Natural killer cell treated with Interleukin-12 subunit alpha and Interleukin-12 subunit beta and Interleukin-15 and Interleukin-18, amount 100 ng/mL, for 72 hours (primary cell): ENCODE measurements at regions not wholly inside any gene's neighbourhood (a gene's known extent, or its start where the extent isn't known, plus 50 kb on each side); places are given as distances from the start of the nearest gene placed in this dataset.

ENCODE experiments used
- ATAC-seq, 2 donors: fragments of 150-1000 bp; cut with Tn5 transposase in 1 of 2; sonication (Bioruptor Pico), chemical (Tn5 transposase) in 1 of 2; 2 replicates each; pipeline ENCODE4 v1.10.0; 2021
- DNase-seq: peaks from one replicate; pipeline ENCODE4 v3.0.0; 2022; ENCODE audit warnings: low spot score
- H3K27ac Mint-ChIP-seq, 2 donors: 1 replicate in 1 of 2; 2 replicates in 1 of 2; pipeline ENCODE4 v1.8.0; 2022; ENCODE audit warnings: mixed read lengths in 2 of 2, mild to moderate bottlenecking in 1 of 2, moderate library complexity in 1 of 2
- H3K27me3 Mint-ChIP-seq, 2 donors: 1 replicate in 1 of 2; 2 replicates in 1 of 2; pipeline ENCODE4 v1.8.0; 2022; ENCODE audit warnings: mixed read lengths in 2 of 2
- H3K36me3 Mint-ChIP-seq: one replicate; pipeline ENCODE4 v1.8.0; 2022; ENCODE audit warnings: mixed read lengths
- H3K4me1 Mint-ChIP-seq, 2 donors: 1 replicate in 1 of 2; 2 replicates in 1 of 2; pipeline ENCODE4 v1.8.0; 2022; ENCODE audit warnings: low read depth in 2 of 2, mixed read lengths in 2 of 2, mild to moderate bottlenecking in 1 of 2
- H3K4me3 Mint-ChIP-seq: one replicate; pipeline ENCODE4 v1.8.0; 2022; ENCODE audit warnings: mixed read lengths
- H3K9me3 Mint-ChIP-seq: 2 replicates; pipeline ENCODE4 v1.8.0; 2022; ENCODE audit warnings: mixed read lengths

DNA sequence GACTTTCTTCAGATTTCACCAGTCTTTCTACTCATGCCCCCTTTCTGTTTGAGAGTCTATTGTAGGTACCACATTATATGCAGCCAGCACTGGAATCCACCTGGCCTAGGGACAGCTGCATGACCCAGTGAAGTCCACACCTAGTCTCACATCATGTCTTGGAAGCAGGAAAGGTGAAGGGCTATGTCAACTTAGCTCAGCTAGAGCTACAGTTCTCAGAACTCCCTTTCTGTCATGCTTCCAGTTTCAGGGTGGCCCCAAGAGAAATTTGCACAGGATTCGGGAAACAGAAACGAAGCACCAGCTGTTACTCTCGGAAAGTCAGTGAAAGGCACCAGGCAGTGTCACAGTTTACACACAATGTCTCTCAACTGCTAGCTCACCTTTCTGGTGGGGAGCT is 51.6 kb upstream of the NLRP1 start:
- Mint-ChIP-seq H3K4me3 (no peak overlapping the region), H3K27me3 (peaks cover 13 to 31% of the 10 kb centered on the region in 2 donors), H3K27ac (no peak overlapping the region), H3K9me3 (no peaks in the 10 kb centered on the region), H3K36me3 (no peaks in the 10 kb centered on the region), H3K4me1 (no peaks in the 10 kb centered on the region)
- ATAC-seq (no peak), DNase-seq (no peak)

- DNase-seq, result no peak
- H3K4me3 Mint-ChIP-seq, result no peak overlapping the region
- peak in 1 of 2 donors; percentile 28 for ATAC-seq
- no peaks in the 10 kb centered on the region for H3K9me3 Mint-ChIP-seq
- no peaks in the 10 kb centered on the region for H3K36me3 Mint-ChIP-seq
- H3K27ac Mint-ChIP-seq, result no peak overlapping the region
- peaks cover 10 to 18% of the 10 kb centered on the region in 2 donors for H3K27me3 Mint-ChIP-seq
- H3K4me1 Mint-ChIP-seq, result no peaks in the 10 kb centered on the region
Observed at GRCh38 chr17:5638596-5638995, 54.3 kb upstream of the NLRP1 start.

DNA sequence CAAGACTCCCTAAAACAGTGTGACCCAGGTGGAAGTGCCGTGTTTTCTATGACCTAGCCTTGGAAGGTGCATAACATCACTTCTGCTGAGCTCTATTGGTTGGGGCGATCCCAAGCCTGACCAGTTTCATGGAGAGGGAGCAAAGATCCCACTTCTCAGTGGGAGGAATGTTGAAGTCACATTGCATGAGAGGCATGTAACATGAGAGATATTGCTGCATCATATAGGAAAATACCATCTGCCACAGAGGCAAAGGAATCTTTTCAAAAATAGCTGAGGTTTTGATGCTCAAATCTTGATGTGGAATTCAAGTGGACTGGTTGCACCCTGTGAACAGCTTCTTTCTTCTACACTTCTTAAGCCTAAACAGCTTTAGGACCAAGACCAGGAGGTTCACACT is 56.4 kb upstream of the NLRP1 start:
- peaks cover 13 to 18% of the 10 kb centered on the region in 2 donors for H3K27me3 Mint-ChIP-seq
- ATAC-seq, result no peak
- DNase-seq, result no peak
- H3K4me3 Mint-ChIP-seq, result no peak overlapping the region
- no peaks in the 10 kb centered on the region for H3K9me3 Mint-ChIP-seq
- no peaks in the 10 kb centered on the region for H3K36me3 Mint-ChIP-seq
- H3K4me1 Mint-ChIP-seq, result no peaks in the 10 kb centered on the region
- H3K27ac Mint-ChIP-seq, result no peak overlapping the region

- Mint-ChIP-seq H3K27me3 (peaks cover 14 to 28% of the 10 kb centered on the region in 2 donors), H3K9me3 (no peaks in the 10 kb centered on the region), H3K4me1 (no peaks in the 10 kb centered on the region), H3K27ac (no peak overlapping the region), H3K36me3 (no peaks in the 10 kb centered on the region), H3K4me3 (no peak overlapping the region)
- DNase-seq (no peak), ATAC-seq (peak in 1 of 2 donors; percentile 26)
Observed at GRCh38 chr17:5642752-5643151, 58.4 kb upstream of the NLRP1 start.

DNA sequence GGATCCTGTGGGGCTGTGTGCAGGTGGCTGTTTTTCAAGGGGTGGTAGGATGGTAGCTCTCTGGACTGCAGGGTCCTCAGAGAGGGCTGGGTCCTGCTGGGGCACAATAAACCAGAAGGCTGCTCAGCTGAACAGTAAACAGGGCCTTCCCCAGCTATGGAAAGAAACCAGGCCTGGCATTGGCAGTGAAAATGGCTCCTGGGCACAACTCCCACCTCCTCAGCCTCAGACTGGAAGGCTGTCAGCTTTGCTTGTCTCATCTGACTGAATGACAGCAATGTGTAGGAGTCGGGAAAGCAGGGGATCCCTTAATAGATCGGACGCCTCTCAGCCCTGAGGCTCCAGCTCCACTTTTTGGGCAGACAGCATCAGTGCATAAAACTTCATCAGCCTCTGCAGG is 59.8 kb upstream of the NLRP1 start:
- Mint-ChIP-seq H3K27me3 (peaks cover 11 to 25% of the 10 kb centered on the region in 2 donors), H3K4me1 (no peaks in the 10 kb centered on the region), H3K27ac (no peak overlapping the region), H3K9me3 (no peaks in the 10 kb centered on the region), H3K36me3 (no peaks in the 10 kb centered on the region), H3K4me3 (no peak overlapping the region)
- no peak for ATAC-seq
- no peak for DNase-seq

DNA sequence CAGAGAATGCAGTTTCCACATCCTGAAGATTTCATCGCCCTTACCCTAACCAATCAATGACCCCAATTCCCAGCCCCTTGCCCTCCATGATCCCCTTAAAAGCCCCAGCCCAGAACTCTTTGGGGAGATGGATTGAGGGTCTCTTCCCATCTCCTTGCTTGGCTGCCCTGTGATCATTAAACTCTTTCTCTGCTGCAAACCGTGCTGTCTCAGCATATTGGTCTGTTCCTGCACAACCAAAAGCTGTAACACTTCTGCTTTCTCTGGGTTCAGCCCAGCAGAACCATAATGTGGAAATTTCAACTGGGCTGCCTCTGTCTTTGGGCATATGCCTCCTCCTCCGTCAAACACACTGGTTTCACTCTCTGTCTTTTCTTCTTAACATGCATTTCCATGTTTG is 67.0 kb upstream of the NLRP1 start:
- H3K9me3 Mint-ChIP-seq, result peaks cover 12% of the 10 kb centered on the region
- H3K27me3 Mint-ChIP-seq, result peaks cover 29 to 45% of the 10 kb centered on the region in 2 donors
- ATAC-seq (no peak), DNase-seq (no peak)
- peaks cover 6% of the 10 kb centered on the region for H3K36me3 Mint-ChIP-seq
- no peak overlapping the region for H3K4me3 Mint-ChIP-seq
- H3K4me1 Mint-ChIP-seq, result no peaks in the 10 kb centered on the region
- H3K27ac Mint-ChIP-seq, result no peak overlapping the region

- peaks cover 8 to 10% of the 10 kb centered on the region in 2 donors for H3K27me3 Mint-ChIP-seq
- ATAC-seq (no peak), DNase-seq (no peak)
- no peaks in the 10 kb centered on the region for H3K9me3 Mint-ChIP-seq
- H3K4me3 Mint-ChIP-seq, result no peak overlapping the region
- no peaks in the 10 kb centered on the region for H3K4me1 Mint-ChIP-seq
- H3K27ac Mint-ChIP-seq, result no peak overlapping the region
- H3K36me3 Mint-ChIP-seq, result no peaks in the 10 kb centered on the region
Observed at GRCh38 chr17:5661491-5662125, 77.3 kb upstream of the NLRP1 start.

- no peak for ATAC-seq
- H3K4me1 Mint-ChIP-seq, result no peaks in the 10 kb centered on the region
- no peak for DNase-seq
- H3K27ac Mint-ChIP-seq, result no peak overlapping the region
- no peak overlapping the region for H3K4me3 Mint-ChIP-seq
- peaks cover 8 to 10% of the 10 kb centered on the region in 2 donors for H3K27me3 Mint-ChIP-seq
- H3K9me3 Mint-ChIP-seq, result no peaks in the 10 kb centered on the region
- no peaks in the 10 kb centered on the region for H3K36me3 Mint-ChIP-seq
Observed at GRCh38 chr17:5662409-5663085, 78.2 kb upstream of the NLRP1 start.

DNA sequence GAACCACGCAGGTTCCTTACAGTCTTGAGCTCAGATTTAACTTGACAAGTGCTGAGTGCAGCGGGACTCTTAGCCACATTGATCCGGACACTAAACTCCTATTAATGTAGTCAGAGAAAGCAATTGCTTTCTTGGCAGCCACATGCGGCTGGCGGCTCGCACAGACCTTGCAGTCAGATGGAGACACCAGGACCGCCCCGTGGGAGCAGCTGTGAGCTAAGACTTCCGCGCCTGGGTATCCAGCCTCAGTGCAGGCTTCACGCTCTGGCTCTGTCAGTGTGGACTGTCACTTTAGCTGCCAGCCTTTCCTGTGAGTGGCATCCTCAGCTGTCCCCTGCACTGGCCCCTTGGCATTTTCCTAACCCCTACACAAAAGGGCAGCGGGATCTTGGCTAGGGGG is 80.9 kb upstream of the NLRP1 start:
- peaks cover 12 to 23% of the 10 kb centered on the region in 2 donors for H3K27me3 Mint-ChIP-seq
- DNase-seq (no peak), ATAC-seq (peak in 1 of 2 donors; percentile 23)
- H3K9me3 Mint-ChIP-seq, result no peaks in the 10 kb centered on the region
- H3K4me1 Mint-ChIP-seq, result no peaks in the 10 kb centered on the region
- H3K4me3 Mint-ChIP-seq, result no peak overlapping the region
- no peak overlapping the region for H3K27ac Mint-ChIP-seq
- H3K36me3 Mint-ChIP-seq, result no peaks in the 10 kb centered on the region

- no peaks in the 10 kb centered on the region for H3K36me3 Mint-ChIP-seq
- H3K9me3 Mint-ChIP-seq, result no peaks in the 10 kb centered on the region
- no peaks in the 10 kb centered on the region for H3K4me1 Mint-ChIP-seq
- H3K4me3 Mint-ChIP-seq, result no peak overlapping the region
- H3K27ac Mint-ChIP-seq, result no peak overlapping the region
- no peak for ATAC-seq
- no peak for DNase-seq
- peaks cover 12 to 23% of the 10 kb centered on the region in 2 donors for H3K27me3 Mint-ChIP-seq
Observed at GRCh38 chr17:5667871-5668270, 83.6 kb upstream of the NLRP1 start.

DNA sequence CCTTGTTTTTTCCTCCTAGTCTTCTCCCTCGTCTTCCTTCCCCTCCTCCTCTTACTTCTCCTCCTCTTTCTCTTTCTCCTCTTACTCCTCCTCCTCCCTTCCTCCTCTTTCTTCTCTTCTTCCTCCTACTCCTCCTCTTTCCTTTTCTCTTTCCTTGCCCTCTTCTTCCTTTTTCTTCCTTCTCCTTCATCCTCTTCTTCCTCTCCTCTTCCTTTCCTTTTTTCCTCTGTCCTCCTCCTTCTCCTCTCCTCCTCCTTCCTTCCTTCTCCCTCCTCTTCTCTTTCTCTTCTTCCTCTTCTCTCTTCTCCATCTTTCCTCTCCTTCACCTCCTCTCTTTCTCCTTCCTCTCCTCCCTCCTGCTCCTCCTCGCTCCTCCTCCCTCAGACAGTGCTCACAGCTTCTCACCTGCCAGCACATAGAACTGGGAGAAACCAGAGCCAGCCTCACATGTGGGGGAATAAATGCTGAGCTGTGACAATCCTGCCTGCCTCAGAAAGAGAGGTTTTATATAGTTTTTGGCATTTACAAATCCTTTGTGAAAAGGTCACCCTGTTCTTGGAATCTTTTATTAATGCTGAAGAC is 84.3 kb upstream of the NLRP1 start:
- Mint-ChIP-seq H3K36me3 (no peaks in the 10 kb centered on the region), H3K4me3 (no peak overlapping the region)

DNA sequence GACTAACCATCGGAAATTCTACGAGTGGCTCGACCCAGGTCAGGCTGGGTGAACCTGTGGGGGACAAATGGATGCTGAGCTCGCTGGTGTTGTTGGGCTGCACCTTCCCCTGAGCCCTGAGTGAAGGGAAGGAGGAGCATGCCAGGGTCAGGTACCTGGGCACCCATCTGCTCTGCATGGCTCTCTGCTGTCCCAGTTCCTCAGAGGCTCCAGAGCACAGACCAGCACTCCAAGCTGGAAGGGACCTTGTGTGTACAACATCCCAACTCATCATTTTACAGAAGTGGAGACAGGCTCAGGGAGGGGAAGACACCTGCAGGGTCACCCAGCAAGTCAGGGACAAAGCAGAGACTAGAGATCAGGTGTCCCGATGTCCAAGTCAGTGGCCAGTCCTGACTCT is 84.9 kb upstream of the NLRP1 start:
- Mint-ChIP-seq H3K4me3 (no peak overlapping the region), H3K36me3 (no peaks in the 10 kb centered on the region), H3K27me3 (peaks cover 23 to 30% of the 10 kb centered on the region in 2 donors), H3K27ac (no peak overlapping the region), H3K9me3 (no peaks in the 10 kb centered on the region), H3K4me1 (no peaks in the 10 kb centered on the region)
- DNase-seq (no peak), ATAC-seq (no peak)

More for the DNA sequence above, 84.3 kb upstream of the NLRP1 start:
- no peak for ATAC-seq
- H3K4me1 Mint-ChIP-seq, result no peaks in the 10 kb centered on the region
- peaks cover 17 to 24% of the 10 kb centered on the region in 2 donors for H3K27me3 Mint-ChIP-seq
- no peak for DNase-seq
- H3K27ac Mint-ChIP-seq, result no peak overlapping the region
- H3K9me3 Mint-ChIP-seq, result no peaks in the 10 kb centered on the region

DNA sequence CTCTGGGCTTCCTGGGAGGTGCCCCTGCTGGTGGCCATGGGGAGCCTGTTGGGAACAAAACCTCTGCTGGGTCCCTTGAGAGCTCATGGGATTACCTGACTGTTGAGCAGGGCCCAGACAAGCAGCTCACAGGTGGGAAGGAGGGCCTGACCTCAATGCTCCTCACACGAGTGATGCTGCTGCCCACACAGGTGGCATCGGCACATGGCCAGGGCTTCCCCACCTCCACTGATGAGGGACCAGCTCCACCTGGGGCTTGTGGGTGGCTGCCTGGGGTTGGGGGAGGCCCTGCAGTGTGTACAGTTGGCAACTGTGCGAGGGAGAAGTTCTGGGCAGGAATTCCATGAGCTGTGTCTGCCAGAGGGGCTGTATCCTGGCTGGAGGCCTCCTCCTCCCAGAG is 87.8 kb upstream of the NLRP1 start:
- DNase-seq (no peak), ATAC-seq (no peak)
- Mint-ChIP-seq H3K4me1 (no peaks in the 10 kb centered on the region), H3K4me3 (no peak overlapping the region), H3K27me3 (peaks cover 23 to 27% of the 10 kb centered on the region in 2 donors), H3K27ac (no peak overlapping the region), H3K36me3 (no peaks in the 10 kb centered on the region), H3K9me3 (no peaks in the 10 kb centered on the region)

GRCh38 chr17:5672815-5673430 is 88.6 kb upstream of the NLRP1 start:
- Mint-ChIP-seq H3K9me3 (no peaks in the 10 kb centered on the region), H3K27ac (no peak overlapping the region), H3K4me3 (no peak overlapping the region), H3K27me3 (peaks cover 25 to 35% of the 10 kb centered on the region in 2 donors), H3K36me3 (no peaks in the 10 kb centered on the region), H3K4me1 (no peaks in the 10 kb centered on the region)
- peak in 1 of 2 donors; percentile 47 for ATAC-seq
- DNase-seq, result no peak
